HG03378 (cell line): ENCODE measurements at regions not wholly inside any gene's neighbourhood (a gene's known extent, or its start where the extent isn't known, plus 50 kb on each side); places are given as distances from the start of the nearest gene placed in this dataset.

Experiments
- ATAC-seq: cut with Tn5 transposase; IDR thresholded peaks from one replicate; pipeline ENCODE4 v1.9.1; 2021; ENCODE audit warnings: mild to moderate bottlenecking, moderate library complexity; ENCODE audit not compliant: unreplicated experiment

DNA sequence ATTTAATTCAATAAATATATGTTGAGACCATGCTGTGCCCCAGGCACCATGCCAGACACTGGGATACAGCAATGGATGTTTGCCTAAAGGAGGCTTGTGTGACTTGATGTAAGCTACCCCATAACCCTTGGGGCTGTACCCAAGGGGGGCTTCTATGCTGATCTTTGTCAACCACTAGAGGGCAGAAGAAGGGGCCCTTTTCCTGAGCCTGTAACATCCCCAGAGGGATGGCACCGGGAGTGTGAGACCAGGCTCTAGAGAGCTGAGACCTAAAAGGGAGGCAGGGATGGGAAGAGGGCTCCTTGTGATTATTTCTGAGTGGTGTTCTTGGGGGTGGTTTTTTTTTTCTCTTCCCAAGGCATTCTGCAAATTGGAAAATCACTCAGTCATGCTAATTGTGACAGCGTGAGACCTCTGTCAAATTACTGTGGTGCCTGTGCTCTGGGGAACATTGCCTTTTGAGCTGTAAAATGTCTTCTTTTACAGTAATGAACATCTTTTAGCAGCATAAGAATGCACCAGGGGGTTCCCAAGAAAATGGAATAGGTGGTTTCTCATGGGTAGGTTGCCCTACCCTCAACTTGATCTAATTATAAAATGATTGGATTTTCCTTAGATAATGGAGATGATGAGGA lies 138.7 kb upstream of the SLC24A3 start:
- no peak for ATAC-seq

DNA sequence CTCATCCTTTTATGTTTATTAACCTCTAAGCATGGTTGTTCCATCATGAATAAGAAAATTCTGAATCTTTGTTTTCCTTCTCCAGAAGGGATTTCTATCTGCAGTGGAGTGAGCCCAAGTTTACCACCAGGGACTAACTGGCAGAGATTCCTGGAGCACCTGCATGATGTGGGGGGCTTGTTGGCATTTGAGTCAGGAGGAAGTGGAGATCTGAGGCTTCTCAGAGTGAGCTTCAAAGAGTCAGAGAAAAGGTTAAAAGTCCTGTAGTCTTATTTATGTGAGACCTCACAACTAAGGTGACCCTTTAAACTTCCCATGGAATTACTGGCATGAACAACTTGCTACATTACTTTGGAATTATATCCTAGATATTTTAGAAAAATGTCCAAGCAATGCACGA lies 138.1 kb upstream of the SLC24A3 start:
- ATAC-seq: no peak

DNA sequence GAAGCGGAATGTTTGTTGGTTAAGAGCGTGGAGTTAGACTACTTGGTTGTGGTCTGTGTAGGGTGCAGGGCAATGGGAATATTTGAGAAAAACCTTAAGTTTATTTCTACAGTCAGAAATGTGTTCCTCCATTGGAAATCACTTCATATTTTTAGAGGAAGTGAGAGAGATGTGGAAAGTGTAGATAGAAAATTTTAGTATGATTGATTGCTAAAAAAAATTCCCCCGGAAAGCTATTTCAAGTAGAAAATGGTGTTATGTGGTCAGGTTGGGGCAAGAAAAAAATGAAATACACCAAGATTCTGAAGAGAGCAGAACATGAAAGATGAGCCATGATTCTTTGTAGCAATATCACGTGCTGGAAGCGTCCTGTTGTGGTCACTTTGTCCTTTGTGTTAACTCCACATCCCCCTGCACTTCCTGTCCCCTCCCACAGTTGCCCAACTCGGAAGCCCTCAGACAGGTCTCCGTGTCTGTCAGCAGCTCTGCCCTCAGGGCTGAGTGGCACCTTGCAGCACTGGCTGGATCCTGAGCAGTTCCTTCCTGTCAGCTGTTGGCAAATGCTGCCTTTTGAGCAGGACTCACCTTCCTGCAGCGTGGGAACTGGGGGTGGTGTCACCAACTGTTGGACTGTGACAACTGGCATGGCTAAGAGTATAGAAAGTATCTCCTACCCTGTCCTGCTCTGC lies 137.5 kb upstream of the SLC24A3 start:
- ATAC-seq: no peak

DNA sequence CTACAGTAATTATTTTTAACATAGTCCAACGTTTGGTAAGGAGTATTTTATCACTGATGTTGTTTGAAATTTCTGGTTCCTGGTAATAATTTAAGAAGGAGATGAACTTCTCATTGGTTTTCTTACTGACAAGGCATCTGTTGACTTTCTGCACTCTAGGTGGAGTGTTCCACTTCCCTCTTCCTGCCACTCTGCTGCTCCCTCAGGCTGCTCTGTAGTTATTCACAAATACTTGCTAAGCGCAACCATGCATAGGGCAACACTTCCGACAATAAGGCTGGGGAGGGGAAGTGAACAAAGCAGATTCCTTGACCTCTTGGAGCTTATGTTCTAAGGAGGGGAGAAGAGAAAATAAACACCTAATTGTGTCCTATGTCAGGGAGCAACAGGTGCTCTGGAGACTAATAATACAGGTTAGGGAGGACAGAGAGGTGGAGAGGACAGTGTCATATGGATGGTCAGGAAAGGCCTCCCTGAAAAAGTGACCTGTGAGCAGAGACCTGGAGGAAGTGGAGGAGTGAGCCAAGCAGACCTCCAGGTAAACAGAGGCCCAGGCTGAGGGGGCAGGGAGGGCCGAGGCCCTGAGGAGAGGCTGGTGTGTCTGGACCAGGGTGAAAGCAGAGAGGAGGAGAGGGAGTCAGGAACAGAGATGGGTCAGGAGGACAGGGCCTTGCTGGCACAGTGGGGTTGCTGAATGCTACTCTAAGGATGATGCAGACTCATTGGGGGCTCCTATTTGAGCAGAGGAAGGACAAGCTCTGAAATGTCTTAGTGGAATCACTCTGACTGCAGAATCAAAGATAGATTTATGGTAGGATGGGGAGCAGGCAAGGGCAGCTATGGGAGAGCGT lies 134.8 kb upstream of the SLC24A3 start:
- ATAC-seq: no peak

DNA sequence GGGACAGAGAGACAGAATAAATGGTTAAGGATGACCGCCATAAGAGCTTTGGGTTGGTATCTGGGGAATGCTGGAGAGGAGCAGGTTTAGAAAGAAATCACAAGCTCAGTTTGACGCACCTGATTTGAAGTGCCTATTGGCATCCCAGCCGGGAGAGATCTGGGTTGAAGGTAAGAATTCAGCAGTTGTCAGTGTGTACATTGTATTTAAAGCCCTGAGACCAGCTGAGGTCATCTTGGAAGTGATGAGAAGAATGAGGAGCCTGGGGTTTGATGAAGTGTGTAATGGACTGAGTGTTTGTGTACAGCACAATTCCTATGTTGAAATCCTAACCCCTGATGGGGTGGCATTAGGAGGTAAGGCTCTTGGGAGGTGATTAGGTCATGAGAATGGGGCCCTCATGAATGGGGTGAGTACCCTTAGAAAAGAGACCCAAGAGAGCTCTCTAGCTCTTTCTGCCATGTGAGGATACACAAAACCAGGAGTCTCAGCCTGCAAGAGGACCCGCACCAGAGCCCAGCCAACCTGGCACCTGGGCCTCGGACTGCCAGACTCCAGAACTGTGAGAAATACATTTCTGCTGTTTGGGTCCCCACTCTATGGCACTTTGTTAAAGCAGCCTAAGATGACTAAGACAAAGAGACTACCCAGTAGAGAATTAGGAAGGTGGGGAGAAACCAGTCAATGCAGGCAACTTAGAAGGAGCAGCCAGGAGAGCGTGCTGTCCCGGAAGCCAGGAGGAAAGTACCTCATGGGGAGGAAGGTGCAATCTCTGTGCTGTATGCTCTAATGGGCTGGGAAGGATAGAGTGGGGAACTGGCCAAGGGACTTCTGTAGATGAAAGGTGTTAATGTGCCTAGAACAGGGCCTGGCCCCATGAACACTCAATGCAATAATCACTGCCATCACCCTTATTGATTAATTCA lies 133.7 kb upstream of the SLC24A3 start:
- ATAC-seq: no peak

DNA sequence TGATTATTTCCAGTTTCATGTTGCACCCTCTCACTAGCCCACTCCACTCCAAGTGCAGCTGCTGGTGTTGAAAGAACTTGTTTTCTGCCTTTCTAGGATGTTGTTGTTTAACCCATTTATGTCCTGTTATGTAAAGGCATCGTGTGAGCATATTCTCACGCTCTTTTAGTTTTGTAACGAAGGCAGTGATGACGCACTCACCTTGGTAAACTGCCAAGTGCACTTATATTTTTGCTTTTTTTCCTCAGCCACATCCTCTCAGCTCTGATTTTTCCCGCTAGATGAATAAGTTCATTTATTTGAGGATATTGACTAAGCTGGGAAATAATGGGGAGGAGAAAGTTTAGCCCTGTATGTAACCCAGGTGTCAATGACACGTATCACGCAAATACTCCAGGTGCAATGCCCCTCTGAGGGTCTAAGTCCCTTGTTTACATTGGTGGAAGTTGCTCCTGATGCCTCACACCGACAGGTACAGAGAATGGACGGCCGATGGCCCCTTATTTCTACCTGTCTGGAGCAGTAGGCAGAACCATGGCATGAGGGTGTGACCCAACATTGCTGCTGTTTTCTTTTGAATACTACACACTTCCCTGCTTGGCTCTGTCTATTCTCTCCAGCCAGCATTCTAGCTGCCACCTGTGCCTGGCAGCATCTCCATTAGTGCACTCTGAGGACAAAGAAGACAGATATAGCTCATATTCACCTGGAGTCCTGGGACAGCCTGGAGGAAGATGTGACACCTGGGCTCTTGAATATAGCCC lies 132.7 kb upstream of the SLC24A3 start:
- no peak for ATAC-seq

DNA sequence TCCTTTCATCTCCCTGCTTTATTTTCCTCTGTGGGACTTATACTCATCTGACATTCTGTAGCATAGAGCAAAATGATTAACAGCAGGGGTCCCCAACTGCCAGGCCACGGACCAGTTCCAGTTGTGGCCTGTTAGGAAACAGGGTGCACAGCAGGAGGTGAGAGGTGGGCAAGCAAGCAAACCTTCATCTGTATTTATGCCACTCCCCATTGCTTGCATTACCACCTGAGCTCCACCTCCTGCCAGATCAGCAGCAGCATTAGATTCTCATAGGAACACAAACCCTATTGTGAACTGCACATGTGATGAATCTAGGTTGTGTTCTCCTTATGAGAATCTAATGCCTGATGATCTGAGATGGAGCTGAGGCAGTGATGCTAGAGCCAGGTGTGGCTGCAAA lies 130.5 kb upstream of the SLC24A3 start:
- ATAC-seq: no peak

DNA sequence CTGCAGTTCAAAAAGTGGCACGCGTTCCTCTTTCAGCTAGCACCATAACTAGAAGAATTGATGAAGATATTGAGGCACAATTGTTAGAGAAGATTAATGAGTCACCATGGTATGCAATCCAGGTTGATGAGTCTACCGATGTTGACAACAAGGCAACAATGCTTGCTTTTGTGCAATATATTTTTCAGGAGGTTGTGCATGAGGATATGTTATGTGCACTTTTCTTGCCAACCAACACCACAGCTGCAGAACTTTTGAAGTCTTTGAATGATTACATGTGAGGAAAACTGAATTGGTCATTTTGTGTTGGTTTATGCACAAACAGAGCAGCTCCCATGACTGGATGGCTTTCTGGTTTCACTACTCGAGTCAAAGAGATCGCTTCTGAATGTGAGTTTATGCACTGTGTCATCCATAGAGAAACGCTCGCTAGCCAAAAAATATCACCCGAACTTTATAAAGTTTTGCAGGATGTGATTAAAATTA lies 129.3 kb upstream of the SLC24A3 start:
- ATAC-seq: no peak

DNA sequence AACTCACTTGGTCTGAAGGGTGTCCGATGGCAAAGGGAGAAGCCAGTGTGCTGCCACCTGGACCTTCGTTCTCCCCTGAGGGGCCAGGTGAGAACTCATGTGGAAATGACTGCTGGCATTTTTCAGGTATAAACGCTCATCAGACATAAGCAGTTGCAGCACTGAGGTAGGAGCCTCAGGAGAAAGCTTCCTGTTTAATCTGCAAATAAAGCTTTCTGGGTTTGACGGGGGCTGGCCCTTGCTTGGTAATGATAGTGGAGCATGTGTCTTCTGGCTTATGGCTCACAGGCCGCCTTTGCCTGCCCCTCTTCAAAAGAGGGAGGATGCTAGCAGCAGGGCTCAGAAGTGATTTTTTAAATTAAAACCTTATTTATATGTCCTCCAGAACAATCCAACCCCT lies 122.1 kb upstream of the SLC24A3 start:
- no peak for ATAC-seq

DNA sequence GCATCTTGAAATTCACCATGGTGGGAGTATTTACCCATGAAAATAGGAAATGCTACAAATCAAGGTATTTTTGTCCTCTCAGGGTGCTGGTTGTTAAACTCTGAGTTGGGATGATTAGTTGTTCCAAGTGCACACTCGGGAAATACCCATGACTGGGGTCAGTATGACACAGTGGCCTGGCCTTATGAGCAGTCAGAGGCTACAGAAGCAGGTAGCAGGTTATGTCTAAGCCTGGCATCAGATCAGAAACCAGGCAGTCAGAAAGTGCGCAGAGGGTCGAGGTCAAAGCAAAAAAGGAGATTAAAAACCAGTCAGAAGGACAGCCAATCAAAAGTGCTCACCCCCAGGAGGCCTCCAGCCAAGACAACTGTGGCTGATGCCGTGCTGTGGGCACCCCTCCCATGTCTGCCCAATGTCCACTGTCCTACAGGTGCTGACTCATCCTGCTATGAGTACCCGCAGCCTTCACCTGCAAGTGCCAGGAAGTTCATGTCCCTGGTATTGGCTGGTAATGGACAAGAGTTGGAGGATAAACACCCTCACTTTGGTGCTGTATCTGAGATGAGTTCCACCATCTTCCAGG lies 117.4 kb upstream of the SLC24A3 start:
- ATAC-seq: no peak

DNA sequence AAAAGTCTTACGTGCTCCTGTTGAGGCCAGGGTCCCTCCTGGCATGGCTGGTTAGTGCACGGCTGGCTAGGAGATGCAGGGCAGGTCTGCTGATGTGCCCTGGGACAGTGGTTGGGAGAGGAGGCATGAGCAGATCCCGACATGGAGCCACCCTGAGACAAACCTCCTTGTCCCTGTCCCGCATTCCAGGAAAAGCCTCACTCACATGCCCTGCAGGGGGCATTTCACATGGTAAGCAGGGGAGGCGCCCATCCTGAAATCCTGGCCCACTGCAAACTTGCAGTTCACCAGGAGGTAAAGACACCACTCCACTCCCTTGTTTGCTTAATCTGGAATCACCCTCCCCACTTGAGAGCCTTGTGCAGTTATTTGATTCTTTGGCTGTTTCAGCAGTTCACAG lies 116.7 kb upstream of the SLC24A3 start:
- no peak for ATAC-seq

DNA sequence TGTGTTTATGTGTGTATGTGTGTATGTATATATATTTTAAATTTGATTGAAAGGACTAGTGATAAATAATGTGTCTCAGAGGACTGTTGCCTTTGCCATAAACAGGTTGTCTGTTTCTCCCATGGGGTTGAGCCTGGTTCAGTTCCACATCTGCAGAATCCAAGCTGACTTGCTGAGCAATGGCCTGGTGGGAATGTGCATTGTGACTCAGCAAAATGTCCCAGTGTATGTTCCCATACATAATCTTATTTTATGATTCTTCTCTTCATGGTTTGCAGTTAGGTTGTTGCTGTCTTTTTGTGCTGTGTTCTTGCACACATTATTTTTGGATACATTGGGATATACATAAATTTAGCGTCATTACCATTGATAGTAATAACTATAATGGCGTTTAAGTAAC lies 115.6 kb upstream of the SLC24A3 start:
- no peak for ATAC-seq

DNA sequence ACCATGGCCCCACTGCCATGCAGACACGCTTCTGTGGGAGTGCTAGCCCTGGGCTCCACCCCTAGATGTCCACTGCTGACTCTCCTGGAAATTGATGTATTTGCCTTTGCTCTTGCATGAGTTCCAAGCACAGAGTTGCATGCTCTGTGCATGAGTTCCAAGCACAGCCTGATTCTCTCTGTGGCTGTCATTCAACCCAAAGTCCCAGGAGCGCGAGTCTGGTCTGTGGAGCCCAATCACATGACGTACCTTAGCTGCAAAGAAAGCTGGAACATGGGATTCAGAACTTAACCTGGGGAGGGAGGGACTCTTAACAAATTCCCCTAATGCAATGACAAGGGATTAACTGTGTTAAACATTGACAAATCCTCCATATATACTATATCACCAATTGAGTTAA lies 114.3 kb upstream of the SLC24A3 start:
- ATAC-seq: no peak

DNA sequence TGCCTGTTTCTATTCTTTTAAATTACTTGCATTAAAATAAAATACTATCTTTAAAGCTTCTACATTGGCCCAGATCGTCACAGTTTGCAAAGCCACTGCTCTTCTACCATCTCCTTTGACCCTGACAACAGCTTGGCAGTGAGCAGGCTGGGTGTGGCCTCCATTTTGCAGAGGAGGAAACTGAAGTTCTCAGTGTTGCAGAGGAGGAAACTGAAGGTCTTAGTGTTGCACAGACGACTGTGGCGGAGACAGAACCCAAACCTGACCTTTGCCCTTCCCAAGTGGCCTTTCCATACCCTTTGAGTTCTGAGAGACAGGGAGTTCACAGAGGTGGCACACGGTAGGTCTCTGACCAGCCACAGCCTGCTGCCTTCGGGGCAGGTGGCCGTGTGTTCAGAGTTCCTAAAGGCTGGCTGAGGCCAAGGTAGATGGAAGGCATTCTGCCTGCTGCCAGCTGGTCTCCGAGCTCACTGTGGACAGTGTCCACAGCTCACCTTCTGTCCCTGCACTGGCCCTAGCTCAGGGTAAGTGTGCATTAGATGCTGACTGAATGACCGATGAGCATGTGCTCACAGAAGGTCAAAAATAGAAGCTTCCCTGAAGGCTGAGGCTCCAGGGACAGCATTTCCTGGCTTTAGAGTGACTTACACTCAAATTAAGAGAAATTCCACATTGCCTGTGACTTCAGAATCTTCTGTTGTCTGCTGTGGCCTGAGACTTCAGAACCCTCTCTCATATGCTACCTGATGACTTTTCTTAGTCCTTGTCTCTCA lies 113.5 kb upstream of the SLC24A3 start:
- ATAC-seq: no peak

DNA sequence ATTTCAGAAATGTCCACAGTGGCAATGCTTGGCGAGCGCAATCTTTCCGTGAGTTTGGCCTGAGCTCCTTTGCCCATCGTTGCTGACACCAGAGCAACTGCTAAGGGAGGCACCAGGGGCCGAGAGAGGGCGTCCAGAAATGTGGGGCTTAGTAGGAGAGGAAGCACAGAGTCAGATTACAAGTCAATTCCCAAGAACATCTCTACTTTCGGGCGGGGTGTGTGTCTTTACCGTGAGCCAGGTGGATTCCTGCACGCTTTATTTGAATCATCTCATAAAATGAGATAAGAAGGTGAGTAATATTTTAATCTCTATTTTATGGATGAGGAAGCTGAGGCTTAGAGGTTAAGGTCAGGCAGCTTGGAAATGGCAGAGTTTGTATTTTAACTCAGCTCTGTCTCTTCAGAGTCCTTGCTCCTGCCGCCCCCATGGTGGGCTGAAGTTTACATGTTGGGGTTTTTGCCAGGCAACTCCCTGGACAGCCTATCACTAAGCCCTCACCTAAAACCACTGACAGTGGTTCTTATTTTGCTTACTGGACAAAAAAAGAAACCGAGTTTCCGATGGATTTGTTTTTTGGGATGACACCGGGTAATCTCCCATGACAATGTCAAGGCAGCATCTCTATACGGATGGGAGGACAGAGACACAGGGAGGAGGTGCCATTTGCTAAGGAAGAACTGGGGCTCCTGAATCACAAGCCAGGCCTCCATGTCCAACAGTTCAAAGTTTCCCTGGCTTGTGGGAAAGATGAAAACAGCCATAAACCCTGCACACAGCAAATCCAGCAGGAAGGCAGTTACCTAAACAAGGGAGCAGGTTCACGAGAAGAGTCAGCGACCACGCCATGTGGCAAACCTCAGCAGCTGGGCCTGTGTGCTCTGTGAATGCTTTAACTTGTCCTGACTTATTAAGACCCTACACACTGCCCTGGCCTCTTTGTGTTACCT lies 112.6 kb upstream of the SLC24A3 start:
- ATAC-seq: no peak

DNA sequence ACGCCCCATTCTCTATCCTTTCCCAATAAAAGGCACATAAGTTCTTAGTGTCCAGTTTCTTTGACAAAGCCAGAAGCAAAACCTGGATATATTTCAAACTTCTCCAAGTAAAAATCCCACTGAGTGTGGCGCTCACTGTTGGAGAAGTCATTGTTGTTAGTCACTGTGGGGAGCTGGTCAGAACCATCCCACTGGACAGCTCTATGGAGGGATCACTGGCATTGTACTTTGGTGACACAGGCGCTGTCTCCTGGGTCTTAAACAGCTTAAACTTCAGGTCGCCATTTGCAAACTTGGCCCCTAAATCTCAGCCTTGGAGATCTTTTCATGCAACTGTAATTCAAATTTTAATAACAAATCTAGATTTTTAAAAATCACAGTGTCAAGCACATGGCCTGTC lies 111.5 kb upstream of the SLC24A3 start:
- no peak for ATAC-seq

DNA sequence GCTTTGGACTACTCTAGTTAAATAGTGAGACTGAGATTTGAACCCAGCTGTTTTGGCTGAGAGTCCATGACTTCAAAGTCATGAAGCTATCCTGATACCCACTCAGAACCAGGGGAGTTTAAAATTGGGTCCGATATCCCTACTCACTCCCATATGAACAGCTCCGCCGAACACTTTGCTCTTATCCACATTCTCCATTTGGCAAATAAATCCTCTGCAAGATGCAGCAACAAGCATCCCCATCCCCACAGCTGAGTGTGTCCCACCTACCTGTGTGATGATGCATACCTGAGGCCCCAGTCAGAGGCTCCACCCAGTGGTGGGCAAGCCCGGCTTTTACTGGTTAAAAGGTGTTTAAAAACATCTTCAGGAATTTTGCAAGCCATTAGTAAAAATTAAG lies 108.3 kb upstream of the SLC24A3 start:
- ATAC-seq: no peak

DNA sequence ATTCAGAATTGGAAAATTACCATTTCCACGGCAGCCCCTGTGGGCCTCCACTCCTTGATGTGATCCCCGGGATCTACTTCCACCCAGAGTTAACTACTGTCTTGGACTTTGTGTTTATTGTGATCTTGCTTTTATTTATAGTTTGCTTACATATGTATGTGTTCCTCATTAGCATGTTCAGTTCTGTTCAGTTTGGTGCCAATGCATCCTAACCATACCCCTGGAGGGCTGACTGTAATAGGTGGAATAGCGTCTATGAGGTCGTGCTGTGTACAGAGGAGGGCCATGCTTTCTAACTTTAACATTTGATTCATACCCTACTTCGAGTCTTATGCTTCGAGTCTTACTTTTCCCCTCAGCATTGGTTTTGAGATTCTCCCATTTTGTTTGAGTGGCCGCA lies 104.3 kb upstream of the SLC24A3 start:
- no peak for ATAC-seq
